ENCODE measurements at regions not wholly inside any gene's neighbourhood (a gene's known extent, or its start where the extent isn't known, plus 50 kb on each side); places are given as distances from the start of the nearest gene placed in this dataset.

DNA sequence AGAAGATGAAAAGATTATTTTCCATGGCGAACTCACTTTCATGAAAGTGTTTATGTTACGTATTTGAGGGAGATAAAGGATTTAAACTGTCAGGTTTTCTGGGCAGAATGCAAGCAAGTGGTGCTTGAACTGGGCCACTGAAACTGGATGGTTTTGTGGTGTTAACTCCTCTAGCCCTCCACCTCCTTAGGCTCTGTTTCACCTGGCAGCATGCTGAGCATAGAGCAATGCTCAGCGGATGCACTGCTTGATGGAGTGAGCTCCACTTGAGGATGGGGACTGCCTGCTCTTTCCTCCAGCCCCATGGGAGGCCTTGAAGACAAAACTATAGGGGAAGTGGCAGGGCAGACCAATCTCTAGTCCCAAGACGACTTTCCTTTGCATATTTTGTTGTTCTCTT, 345.8 kb downstream of the TDRD15 start:
- Histone ChIP-seq H3K27ac (ENCODE audit: extremely low read depth, low read depth, low read length) (no peak overlapping the region), H3K4me3 (ENCODE audit: low read depth, low read length) (no peak overlapping the region), H3K36me3 (ENCODE audit: control insufficient read depth in 2 of 2, insufficient read depth in 1 of 2, low read length in 2 of 2) (no peaks in the 10 kb centered on the region), H3K9me3 (ENCODE audit: control insufficient read depth, insufficient read depth, low read depth, low read length) (no peaks in the 10 kb centered on the region), H3K4me1 (ENCODE audit: control insufficient read depth, insufficient read depth, low read length) (no peaks in the 10 kb centered on the region)
- POLR2A ChIA-PET, result no interaction called here
- CTCF ChIA-PET, result no interaction called here
- TF ChIP-seq, protein P1, sequence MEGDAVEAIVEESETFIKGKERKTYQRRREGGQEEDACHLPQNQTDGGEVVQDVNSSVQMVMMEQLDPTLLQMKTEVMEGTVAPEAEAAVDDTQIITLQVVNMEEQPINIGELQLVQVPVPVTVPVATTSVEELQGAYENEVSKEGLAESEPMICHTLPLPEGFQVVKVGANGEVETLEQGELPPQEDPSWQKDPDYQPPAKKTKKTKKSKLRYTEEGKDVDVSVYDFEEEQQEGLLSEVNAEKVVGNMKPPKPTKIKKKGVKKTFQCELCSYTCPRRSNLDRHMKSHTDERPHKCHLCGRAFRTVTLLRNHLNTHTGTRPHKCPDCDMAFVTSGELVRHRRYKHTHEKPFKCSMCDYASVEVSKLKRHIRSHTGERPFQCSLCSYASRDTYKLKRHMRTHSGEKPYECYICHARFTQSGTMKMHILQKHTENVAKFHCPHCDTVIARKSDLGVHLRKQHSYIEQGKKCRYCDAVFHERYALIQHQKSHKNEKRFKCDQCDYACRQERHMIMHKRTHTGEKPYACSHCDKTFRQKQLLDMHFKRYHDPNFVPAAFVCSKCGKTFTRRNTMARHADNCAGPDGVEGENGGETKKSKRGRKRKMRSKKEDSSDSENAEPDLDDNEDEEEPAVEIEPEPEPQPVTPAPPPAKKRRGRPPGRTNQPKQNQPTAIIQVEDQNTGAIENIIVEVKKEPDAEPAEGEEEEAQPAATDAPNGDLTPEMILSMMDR (tag by site-specific recombination; IDR thresholded peaks at IDR 0.05), result no peak
- TF ChIP-seq TRIM28 (IDR thresholded peaks at IDR 0.05; ENCODE audit: borderline replicate concordance, low read length) (no peak), ZNF169 (tag by site-specific recombination; IDR thresholded peaks at IDR 0.05) (no peak), KLF17 (tag by site-specific recombination; IDR thresholded peaks at IDR 0.05) (no peak), OVOL3 (tag by site-specific recombination; IDR thresholded peaks at IDR 0.05) (no peak), ZNF501 (tag by site-specific recombination; IDR thresholded peaks at IDR 0.05) (no peak), ZNF521 (tag by site-specific recombination; IDR thresholded peaks at IDR 0.05) (no peak), HOXA7 (CRISPR knock-in tag; IDR thresholded peaks at IDR 0.05; ENCODE audit: borderline replicate concordance) (no peak), ZBTB20 (tag by site-specific recombination; IDR thresholded peaks at IDR 0.05) (no peak), ZIC2 (tag by site-specific recombination; IDR thresholded peaks at IDR 0.05) (no peak), ZSCAN16 (tag by site-specific recombination; IDR thresholded peaks at IDR 0.05) (no peak), ZBTB21 (tag by site-specific recombination; IDR thresholded peaks at IDR 0.05) (no peak), BCL11A (tag by site-specific recombination; IDR thresholded peaks at IDR 0.05; ENCODE audit: low read depth) (no peak), ZNF175 (tag by site-specific recombination; IDR thresholded peaks at IDR 0.05) (no peak), SALL2 (tag by site-specific recombination; IDR thresholded peaks at IDR 0.05; ENCODE audit: borderline replicate concordance) (no peak), ZNF707 (tag by site-specific recombination; IDR thresholded peaks at IDR 0.05) (no peak), ZNF677 (tag by site-specific recombination; IDR thresholded peaks at IDR 0.05) (no peak), ZNF529 (tag by site-specific recombination; IDR thresholded peaks at IDR 0.05; ENCODE audit: insufficient replicate concordance) (no peak)

GRCh38 chr2:21480162-21480561, 356.4 kb downstream of the TDRD15 start:
- Histone ChIP-seq H3K4me1 (ENCODE audit: control insufficient read depth, insufficient read depth, low read length) (no peaks in the 10 kb centered on the region), H3K36me3 (ENCODE audit: control insufficient read depth in 2 of 2, insufficient read depth in 1 of 2, low read length in 2 of 2) (no peaks in the 10 kb centered on the region), H3K9me3 (ENCODE audit: control insufficient read depth, insufficient read depth, low read depth, low read length) (no peaks in the 10 kb centered on the region), H3K27ac (ENCODE audit: extremely low read depth, low read depth, low read length) (no peak overlapping the region), H3K4me3 (ENCODE audit: low read depth, low read length) (no peak overlapping the region)
- ChIA-PET CTCF (interaction anchor here (0.6 kb wide), 1 partner anchor 1427 kb away, joined by 3 read pairs; no protein-coding TSS in a partner anchor), POLR2A (no interaction called here)
- TF ChIP-seq, protein P2, sequence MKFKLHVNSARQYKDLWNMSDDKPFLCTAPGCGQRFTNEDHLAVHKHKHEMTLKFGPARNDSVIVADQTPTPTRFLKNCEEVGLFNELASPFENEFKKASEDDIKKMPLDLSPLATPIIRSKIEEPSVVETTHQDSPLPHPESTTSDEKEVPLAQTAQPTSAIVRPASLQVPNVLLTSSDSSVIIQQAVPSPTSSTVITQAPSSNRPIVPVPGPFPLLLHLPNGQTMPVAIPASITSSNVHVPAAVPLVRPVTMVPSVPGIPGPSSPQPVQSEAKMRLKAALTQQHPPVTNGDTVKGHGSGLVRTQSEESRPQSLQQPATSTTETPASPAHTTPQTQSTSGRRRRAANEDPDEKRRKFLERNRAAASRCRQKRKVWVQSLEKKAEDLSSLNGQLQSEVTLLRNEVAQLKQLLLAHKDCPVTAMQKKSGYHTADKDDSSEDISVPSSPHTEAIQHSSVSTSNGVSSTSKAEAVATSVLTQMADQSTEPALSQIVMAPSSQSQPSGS (tag by site-specific recombination; IDR thresholded peaks at IDR 0.05; ENCODE audit: low read depth), result no peak
- TF ChIP-seq ZFP69B (tag by site-specific recombination; IDR thresholded peaks at IDR 0.05) (no peak), ZBTB48 (tag by site-specific recombination; IDR thresholded peaks at IDR 0.05) (no peak), SALL2 (tag by site-specific recombination; IDR thresholded peaks at IDR 0.05; ENCODE audit: borderline replicate concordance) (no peak)

Data from HEK293 (cell line).